DMS 273 (cell line): ENCODE measurements at regions not wholly inside any gene's neighbourhood (a gene's known extent, or its start where the extent isn't known, plus 50 kb on each side); places are given as distances from the start of the nearest gene placed in this dataset.

Experiments used
- DNase-seq: peaks from one replicate; lab custom pipeline; 2025; ENCODE audit not compliant: unreplicated experiment; lab: John Stamatoyannopoulos, UW

GRCh38 chr12:14148489-14149270 lies 167.3 kb upstream of the GRIN2B start:
- DNase-seq = no peak

GRCh38 chr12:14153803-14154202 lies 172.4 kb upstream of the GRIN2B start:
- no peak for DNase-seq

DNA sequence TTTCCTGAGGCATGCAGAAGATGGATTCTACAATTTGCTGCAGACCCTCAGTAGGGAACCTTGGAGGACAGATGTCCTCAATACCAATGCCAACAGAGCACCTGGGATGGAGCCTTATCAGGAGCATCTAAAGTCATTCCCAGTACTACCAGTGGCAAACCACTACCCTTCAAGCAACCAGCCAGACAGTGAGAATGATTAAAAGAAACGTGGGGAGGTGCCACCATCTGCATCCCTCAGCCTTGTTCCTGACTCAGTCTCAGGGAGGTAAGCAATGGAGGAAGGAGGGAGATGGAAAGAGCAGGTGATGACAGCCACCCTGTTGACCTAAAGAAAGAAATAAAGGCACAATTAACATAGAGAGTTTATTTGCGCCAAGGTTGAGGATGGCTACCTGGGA lies 175.2 kb upstream of the GRIN2B start:
- DNase-seq = no peak

DNA sequence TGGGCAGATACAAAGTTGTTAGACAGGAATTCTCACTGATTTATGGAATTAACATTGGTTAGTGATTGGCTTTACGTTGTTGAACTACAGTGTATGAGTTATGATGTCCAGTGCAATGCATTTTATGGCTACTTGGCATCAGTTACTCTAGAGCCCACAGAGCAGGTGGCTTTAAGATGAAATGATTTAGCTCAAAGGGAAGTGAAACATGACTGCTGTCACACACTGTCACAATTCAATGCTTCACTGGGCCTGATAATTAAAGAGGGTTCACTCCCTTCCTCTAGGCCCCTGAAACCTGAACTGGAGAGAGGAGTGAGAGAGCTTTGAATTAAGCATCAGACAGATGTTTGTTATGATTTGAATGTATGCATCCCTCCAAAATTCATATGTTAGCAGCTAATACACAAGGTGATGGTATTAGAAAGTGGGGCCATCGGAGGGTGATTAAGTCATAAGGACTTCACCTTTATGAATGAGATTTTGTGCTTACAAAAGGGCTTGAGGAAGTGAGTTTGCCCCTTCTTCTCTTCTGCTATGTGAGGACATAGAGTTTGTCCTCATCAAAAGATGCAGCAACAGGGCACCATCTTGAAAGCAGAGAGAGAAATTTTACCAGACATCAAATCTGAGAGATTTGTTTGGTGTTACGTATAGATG lies 175.8 kb upstream of the GRIN2B start:
- DNase-seq = no peak

DNA sequence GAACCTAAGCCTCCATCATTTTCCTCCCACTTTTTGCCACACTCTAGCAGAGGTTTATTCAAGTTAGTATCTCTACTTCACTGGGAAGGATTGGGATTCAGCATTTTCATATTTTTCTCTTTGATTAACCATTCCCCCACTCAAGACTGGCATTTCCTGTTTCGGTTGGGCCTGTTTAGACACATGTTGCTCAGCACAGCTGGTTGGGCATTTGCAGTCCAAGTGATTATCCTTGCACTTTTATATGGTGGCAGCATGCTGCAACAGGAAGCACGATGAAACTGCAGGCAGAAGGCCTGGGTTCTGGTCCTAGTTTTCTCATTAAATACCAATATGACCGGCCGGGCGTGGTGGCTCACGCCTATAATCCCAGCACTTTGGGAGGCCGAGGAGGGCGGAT lies 182.9 kb upstream of the GRIN2B start:
- no peak for DNase-seq

DNA sequence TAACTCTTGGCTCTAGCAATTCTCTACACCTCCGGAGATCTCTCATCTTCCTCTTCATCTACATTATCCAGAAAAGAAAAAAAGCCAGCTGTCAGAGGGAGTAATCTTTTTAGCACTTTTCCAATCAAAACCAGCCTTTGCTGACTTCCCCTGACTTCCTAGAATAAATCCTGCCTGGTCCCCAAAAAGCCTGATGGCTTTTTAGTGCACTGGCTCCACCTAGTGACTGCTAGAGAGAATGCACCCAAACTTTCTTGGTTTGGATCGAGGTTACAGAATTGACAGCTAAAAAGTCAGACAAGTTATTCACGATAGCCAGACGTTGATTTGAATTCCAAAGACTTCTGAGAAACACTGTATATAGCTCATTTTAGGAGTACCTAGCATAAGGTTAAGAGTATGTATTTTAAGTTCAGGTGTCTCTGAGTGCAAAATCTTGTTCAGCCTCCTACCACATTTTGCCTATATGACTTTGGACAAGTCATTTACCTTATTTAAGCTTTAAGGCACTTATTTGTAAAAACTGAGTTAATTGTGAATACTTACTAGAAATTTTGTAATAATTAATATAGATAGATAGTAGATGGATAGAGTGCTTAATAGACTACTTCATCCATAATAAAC lies 185.7 kb upstream of the GRIN2B start:
- peak; percentile 66 for DNase-seq

GRCh38 chr12:14169281-14169680 lies 187.9 kb upstream of the GRIN2B start:
- peak; percentile 58 for DNase-seq

DNA sequence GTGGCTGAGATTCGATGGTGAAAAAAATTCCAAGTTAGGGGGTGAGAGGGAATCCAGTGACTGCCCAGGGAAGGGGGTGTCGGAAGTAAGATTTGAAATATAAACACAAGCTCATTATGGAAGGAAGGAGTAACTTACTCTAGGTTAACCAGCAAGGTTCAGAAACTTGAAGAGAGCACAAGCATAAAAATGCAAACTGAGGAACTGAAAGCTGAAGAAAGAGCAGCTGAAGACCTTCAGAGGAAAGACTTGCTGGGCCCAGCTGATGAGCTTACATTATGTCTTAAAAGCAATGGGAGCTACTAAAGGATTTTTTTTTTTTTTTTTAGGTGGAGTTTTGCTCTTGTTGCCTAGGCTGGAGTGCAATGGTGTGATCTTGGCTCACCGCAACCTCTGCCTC lies 189.7 kb upstream of the GRIN2B start:
- DNase-seq = no peak

DNA sequence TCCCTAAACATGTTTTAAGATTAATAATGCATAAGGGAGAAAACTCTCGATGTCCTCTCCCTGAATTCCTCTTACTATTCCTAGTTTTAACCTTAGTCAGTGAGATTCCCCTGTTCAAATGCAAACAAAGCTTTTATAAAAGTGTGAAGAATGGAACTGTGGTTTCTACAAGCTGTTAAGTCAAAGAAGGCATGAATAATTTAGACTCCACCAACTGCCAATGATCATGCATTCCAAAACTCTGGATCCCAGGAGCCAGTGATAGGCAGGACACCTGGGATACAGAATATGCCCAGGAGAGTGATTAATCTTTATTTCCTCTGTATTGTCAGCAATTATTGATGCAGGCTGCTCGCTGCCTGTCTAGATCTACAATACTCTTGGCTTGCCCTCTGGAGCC lies 190.3 kb upstream of the ATF7IP start:
- no peak for DNase-seq

DNA sequence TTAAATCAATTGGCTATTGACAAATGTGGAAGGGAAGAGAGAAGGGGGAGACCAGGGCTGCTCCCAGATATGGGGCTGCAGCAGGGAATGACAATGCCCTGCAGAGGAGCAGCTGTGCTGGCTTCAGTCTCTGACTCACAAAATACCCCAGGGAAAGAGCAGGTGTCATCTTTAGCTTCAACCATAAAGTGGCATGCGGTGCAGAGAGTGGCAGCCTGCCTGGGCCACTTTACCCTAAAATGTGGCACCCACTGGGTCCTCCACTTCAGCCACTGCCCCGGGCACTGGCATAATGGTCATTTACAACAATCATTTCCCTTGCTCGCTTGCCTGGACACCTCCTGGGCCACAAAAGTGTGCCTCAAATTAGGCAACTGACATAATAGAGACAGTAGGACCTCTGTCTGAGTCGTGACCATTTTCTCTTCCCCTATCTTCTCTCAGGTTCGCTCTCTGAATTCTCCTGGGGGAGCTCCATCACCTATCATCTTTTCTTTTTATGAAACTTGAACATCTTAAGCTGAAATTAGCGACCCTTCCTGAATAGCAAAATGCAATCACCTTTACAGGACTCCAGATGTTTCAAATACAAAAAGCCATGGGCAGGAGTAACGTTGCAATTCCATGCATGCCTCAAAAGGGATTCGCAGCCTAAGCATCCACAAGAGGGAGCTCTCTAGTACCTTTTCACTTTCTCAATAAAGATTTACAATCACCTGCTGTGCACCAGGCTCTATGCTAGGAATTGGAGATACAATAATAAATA lies 179.9 kb upstream of the ATF7IP start:
- DNase-seq = peak; percentile 74

GRCh38 chr12:14186193-14186502 lies 179.3 kb upstream of the ATF7IP start:
- no peak for DNase-seq

- no peak for DNase-seq
Measured at GRCh38 chr12:14187002-14187401, 178.5 kb upstream of the ATF7IP start.

DNA sequence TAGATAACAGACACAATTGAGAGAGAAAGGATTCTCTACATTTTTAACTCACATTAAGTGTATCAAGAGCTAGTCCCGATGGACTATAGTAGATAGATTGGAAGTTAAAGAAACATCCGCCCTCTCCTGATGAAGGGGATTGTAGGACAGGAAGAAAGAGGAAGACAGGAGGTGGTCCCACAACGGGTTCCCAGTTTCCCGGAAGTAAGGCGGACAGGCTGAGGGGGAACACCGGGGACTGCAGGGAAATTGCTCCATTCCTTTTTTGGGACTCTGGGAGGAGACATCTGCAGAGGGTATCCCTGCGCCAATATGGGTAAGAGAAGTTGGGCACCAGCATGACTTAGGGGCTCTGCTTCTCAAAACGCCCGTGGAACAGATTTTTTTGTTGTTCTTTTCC lies 177.5 kb upstream of the ATF7IP start:
- DNase-seq = no peak

DNA sequence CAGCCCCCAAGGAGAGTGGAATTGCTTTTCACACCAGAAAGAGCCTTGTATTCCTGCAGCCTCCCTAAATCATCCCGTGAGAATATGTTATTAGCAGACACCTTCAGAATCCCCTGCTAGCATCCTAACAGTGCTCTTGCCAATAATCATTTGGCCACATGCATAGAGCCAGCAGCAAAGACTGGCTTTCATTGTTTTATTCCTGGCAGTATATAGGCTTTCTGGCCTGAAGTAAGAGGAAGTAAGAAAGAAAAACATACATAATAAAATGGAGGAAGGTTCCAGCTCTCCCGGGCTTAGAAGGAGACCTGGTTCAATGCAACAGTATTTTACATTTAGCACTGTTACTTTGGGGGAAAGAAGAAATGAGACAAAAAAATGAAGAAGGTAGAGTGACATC lies 176.7 kb upstream of the ATF7IP start:
- no peak for DNase-seq

DNA sequence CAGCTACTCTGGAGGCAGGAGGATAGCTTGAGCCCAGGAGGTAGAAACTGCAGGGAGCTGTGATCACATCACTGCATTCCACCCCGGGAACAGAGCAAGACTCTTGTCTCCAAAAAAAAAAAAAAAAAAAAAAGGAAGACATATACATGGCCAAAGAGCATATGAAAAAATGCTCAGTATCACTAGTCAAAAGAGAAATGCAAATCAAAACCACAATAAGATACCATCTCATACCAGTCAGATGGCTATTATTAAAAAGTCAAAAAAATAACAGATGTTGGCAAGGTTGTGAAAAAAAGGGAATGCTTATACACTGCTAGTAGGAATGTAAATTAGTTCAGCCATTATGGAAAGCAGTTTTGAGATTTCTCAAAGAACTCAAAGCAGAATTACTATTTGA lies 174.8 kb upstream of the ATF7IP start:
- DNase-seq = peak; percentile 5

DNA sequence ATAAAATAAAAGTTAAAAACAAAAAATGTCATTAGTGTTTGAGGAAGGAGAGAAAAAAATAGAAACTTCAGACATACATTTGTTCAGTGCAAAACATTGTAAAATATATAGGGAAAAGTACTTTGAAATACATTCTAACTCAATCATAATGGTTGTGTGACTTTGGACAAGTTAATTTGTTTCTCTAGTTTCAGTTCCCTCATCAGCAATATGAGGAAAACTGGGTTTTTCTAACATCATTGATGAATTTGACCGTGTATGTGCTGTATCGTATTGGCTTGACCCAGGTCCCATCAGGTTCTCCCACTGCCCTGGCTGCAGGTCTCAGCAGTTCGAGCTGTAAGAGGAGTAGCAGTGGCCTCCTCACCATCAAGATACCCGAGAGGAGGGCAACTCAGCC lies 173.9 kb upstream of the ATF7IP start:
- DNase-seq = no peak

GRCh38 chr12:14193639-14194038 lies 171.8 kb upstream of the ATF7IP start:
- DNase-seq = peak; percentile 74

- no peak for DNase-seq
Measured at GRCh38 chr12:14194572-14194971, 170.9 kb upstream of the ATF7IP start.

GRCh38 chr12:14199455-14200198 lies 165.9 kb upstream of the ATF7IP start:
- no peak for DNase-seq

DNA sequence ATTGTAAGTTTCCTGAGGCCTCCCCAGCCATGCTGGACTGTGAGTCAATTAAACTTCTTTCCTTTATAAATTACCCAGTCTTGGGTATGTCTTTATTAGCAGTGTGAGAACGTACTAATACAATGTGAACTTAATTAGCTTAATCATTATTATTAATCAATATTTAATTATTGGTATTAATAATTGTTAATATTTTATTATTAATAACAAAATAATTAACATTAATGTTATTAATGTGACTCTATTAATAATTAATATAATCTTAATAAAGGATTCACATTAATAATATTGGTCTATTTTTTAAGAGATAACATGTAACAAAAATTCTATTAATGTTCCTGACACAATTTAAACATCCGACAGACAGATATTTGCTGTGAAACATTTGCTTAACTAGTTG lies 164.9 kb upstream of the ATF7IP start:
- no peak for DNase-seq

DNA sequence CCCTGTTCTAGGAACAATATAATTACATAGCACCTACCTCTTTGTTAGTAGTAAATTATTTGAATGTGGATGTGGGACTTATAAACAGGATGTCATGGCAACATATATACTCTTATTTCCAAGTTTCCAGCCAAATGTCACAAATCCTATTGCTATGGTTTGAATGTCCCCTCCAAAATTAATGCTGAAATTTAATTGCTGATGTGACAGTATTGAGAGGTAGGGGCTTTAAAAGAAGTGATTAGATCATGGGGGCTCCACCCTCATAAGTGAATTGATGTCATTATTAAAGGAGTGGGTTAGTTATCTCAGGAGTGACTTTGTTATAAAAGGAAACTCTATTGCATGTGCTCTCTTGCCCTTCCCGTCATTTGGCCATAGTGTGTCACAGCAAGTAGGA lies 164.2 kb upstream of the ATF7IP start:
- no peak for DNase-seq
